SK-N-SH (cell line): ENCODE measurements at regions not wholly inside any gene's neighbourhood (a gene's known extent, or its start where the extent isn't known, plus 50 kb on each side); places are given as distances from the start of the nearest gene placed in this dataset.

Source experiments
- CTCF ChIA-PET: fragments of 300-600, 350-600 bp; formaldehyde crosslinking; extraction: SDS; loops from one replicate; lab custom pipeline; 2021; lab: Yijun Ruan, JAX
- POLR2A ChIA-PET: fragments of 350-600 bp; sonication (Branson Sonifier 250); formaldehyde crosslinking; extraction: SDS; loops from one replicate; lab custom pipeline; 2020; ENCODE audit warnings: antibody characterized with exemption, inconsistent platforms; lab: Yijun Ruan, JAX
- DNase-seq: peaks from one replicate; pipeline ENCODE4 v3.0.0; 2012
- H2AFZ ChIP-seq: fragments of 200-600 bp; sonication (generic); 2 replicates; pipeline ENCODE4 v1.8.1; 2016; ENCODE audit warnings: antibody characterized with exemption, mild to moderate bottlenecking, low read depth
- H3F3A ChIP-seq: fragments of 200-600 bp; sonication (generic); replicated peaks from 2 replicates; pipeline ENCODE3; 2016; ENCODE audit warnings: antibody characterized with exemption, mild to moderate bottlenecking; ENCODE audit not compliant: insufficient read depth
- H3K27ac ChIP-seq, 2 experiments: fragments of 200-500 bp in 1 of 2; fragments of 200-600 bp in 1 of 2; sonication (Bioruptor generic) in 1 of 2; sonication (generic), shearing (Covaris generic) in 1 of 2; 2 replicates each; pipeline versions ENCODE4 v1.5.1 to v1.6.1; 2014 to 2016; ENCODE audit warnings: low read depth in 2 of 2, inconsistent platforms in 1 of 2, low read length in 1 of 2, mild to moderate bottlenecking in 1 of 2, mixed read lengths in 1 of 2
- H3K27me3 ChIP-seq: fragments of 200-600 bp; sonication (generic), shearing (Covaris generic); 2 replicates; pipeline ENCODE4 v1.6.1; 2016; ENCODE audit warnings: mixed run types; ENCODE audit not compliant: insufficient read depth
- H3K36me3 ChIP-seq, 2 experiments: fragments of 200-500 bp in 1 of 2; fragments of 200-600 bp in 1 of 2; sonication (Bioruptor generic) in 1 of 2; sonication (generic) in 1 of 2; replicated peaks in 1 of 2; 2 replicates each; pipeline versions ENCODE3 to v1.5.1; 2014 to 2016; ENCODE audit warnings: low read length in 1 of 2, mild to moderate bottlenecking in 1 of 2; ENCODE audit not compliant: insufficient read depth in 2 of 2, control insufficient read depth in 1 of 2
- H3K4me1 ChIP-seq, 2 experiments: fragments of 200-500 bp in 1 of 2; fragments of 200-600 bp in 1 of 2; sonication (Bioruptor generic) in 1 of 2; sonication (generic), shearing (Covaris generic) in 1 of 2; 2 replicates each; pipeline versions ENCODE4 v1.5.1 to v1.6.1; 2014 to 2016; ENCODE audit warnings: low read depth in 1 of 2, low read length in 1 of 2, mixed run types in 1 of 2; ENCODE audit not compliant: insufficient read depth in 2 of 2, control insufficient read depth in 1 of 2
- H3K4me2 ChIP-seq: fragments of 200-600 bp; sonication (generic), shearing (Covaris generic); 2 replicates; pipeline ENCODE4 v1.6.1; 2017; ENCODE audit warnings: mixed run types
- H3K4me3 ChIP-seq, 2 experiments: fragments of 200-500 bp in 1 of 2; fragments of 200-600 bp in 1 of 2; sonication (Bioruptor generic) in 1 of 2; sonication (generic), shearing (Covaris generic) in 1 of 2; 2 replicates each; pipeline versions ENCODE4 v1.5.1 to v1.8.1; 2014 to 2016; ENCODE audit warnings: low read depth in 2 of 2, inconsistent platforms in 1 of 2, low read length in 1 of 2, mild to moderate bottlenecking in 1 of 2, mixed read lengths in 1 of 2, moderate library complexity in 1 of 2
- H3K79me2 ChIP-seq: fragments of 200-600 bp; sonication (generic); 2 replicates; pipeline ENCODE4 v1.8.1; 2017; ENCODE audit warnings: mild to moderate bottlenecking; ENCODE audit not compliant: insufficient read depth
- H3K9ac ChIP-seq: fragments of 200-600 bp; sonication (generic); 2 replicates; pipeline ENCODE4 v1.6.1; 2017; ENCODE audit warnings: mixed run types
- H3K9me2 ChIP-seq: fragments of 200-600 bp; sonication (generic); 2 replicates; pipeline ENCODE4 v1.6.1; 2017; ENCODE audit warnings: mixed run types
- H3K9me3 ChIP-seq: fragments of 200-600 bp; sonication (generic); 2 replicates; pipeline ENCODE4 v1.6.1; 2017; ENCODE audit warnings: mixed run types, mild to moderate bottlenecking, moderate library complexity
- H4K20me1 ChIP-seq: fragments of 200-600 bp; sonication (generic); 2 replicates; pipeline ENCODE4 v1.6.1; 2017; ENCODE audit warnings: mild to moderate bottlenecking, mixed run types; ENCODE audit not compliant: insufficient read depth
- CHD2 ChIP-seq: fragments of 150-350 bp; IDR thresholded peaks from 2 replicates; pipeline ENCODE4 v1.6.1; 2018; ENCODE audit warnings: low read length; ENCODE audit not compliant: partially characterized antibody
- EZH2phosphoT487 ChIP-seq: fragments of 200-600 bp; sonication (generic); IDR thresholded peaks from 2 replicates; pipeline ENCODE4 v1.6.1; 2017; ENCODE audit warnings: low read depth, mixed run types, mild to moderate bottlenecking, antibody characterized with exemption, moderate library complexity, borderline replicate concordance
- FOSL2 ChIP-seq: IDR thresholded peaks from 2 replicates; pipeline ENCODE4 v1.4.0; 2012; ENCODE audit warnings: low read depth, mild to moderate bottlenecking, moderate library complexity, borderline replicate concordance
- FOXJ3 ChIP-seq: sonication (generic); formaldehyde crosslinking; IDR thresholded peaks from 2 replicates; pipeline ENCODE4 v1.5.1; 2020; ENCODE audit warnings: mild to moderate bottlenecking, missing genetic modification reagents
- MXI1 ChIP-seq: IDR thresholded peaks from 2 replicates; pipeline ENCODE4 v1.6.1; 2012; ENCODE audit warnings: mild to moderate bottlenecking, low read depth, low read length, improper control_type of control experiment
- NFIC ChIP-seq: IDR thresholded peaks from 2 replicates; pipeline ENCODE4 v1.4.0; 2012; ENCODE audit warnings: borderline replicate concordance
- NRF1 ChIP-seq: IDR thresholded peaks from 2 replicates; pipeline ENCODE4 v1.6.1; 2012; ENCODE audit warnings: low read depth, mild to moderate bottlenecking, low read length
- RFX5 ChIP-seq: IDR thresholded peaks from 2 replicates; pipeline ENCODE4 v1.6.1; 2012; ENCODE audit warnings: mild to moderate bottlenecking, improper control_type of control experiment, low read length
- RXRA ChIP-seq: IDR thresholded peaks from 2 replicates; pipeline ENCODE4 v1.4.0; 2012; ENCODE audit warnings: low read depth, mild to moderate bottlenecking, borderline replicate concordance
- TEAD4 ChIP-seq: IDR thresholded peaks from 2 replicates; pipeline ENCODE4 v1.4.0; 2012; ENCODE audit warnings: mild to moderate bottlenecking, borderline replicate concordance; ENCODE audit not compliant: insufficient read depth
- WGBS: methylation state at CpG from one replicate; pipeline ENCODE4 v1.1.6; 2017; ENCODE audit warnings: low lambda C conversion rate; 5-methylcytosine and 5-hydroxymethylcytosine counted together
- TF ChIP-seq, protein P1 (sequence below): IDR thresholded peaks from 2 replicates; pipeline ENCODE4; 2012
- TF ChIP-seq, protein P2 (sequence below): IDR thresholded peaks from 2 replicates; pipeline ENCODE4 v1.4.0; 2012; ENCODE audit warnings: low read depth, borderline replicate concordance
- TF ChIP-seq, protein P3 (sequence below): IDR thresholded peaks from 2 replicates; pipeline ENCODE4 v1.4.0; 2012; ENCODE audit warnings: low read depth, borderline replicate concordance

DNA sequence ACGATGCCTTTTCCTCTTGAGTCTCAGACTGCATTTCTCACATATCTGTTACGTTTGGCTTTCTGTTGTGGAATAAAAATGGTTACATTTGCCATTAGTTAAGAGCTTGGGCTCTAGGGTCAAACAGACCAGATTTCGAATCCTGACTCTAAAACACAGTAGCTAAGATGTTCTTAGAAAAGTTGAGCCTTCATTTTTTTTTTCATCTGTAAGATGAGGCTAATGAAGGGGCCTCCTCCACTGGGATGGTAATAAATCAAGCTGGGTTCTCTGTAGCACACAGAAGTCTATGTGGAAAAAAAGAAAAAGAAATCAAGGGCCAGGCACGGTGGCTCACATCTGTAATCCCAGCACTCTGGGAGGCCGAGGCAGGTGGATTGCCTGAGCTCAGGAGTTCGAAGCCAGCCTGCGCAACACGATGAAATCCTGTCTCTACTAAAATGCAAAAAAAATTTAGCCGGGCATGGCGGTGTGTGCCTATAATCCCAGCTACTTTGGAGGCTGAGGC is 49.9 kb upstream of the CAPRIN1 start:
- Histone ChIP-seq H3K4me1 (peaks cover 6 to 26% of the 10 kb centered on the region in 2 experiments; a peak in 2 of 4 replicates), H3K27me3 (peaks cover 15% of the 10 kb centered on the region; the same call in 1 of the 2 replicates), H2AFZ (no peak overlapping the region), H3F3A (no peaks in the 10 kb centered on the region), H3K4me3 (no peak overlapping the region), H3K79me2 (no peaks in the 10 kb centered on the region), H3K9me3 (no peaks in the 10 kb centered on the region), H3K36me3 (no peaks in the 10 kb centered on the region), H3K9ac (no peak overlapping the region), H3K9me2 (no peaks in the 10 kb centered on the region), H3K4me2 (no peak overlapping the region), H3K27ac (no peak overlapping the region), H4K20me1 (no peaks in the 10 kb centered on the region)
- no peak for DNase-seq
- CTCF ChIA-PET, result interaction anchor here (0.7 to 3.2 kb wide), 4 partner anchors 14 to 173 kb away, joined by 3 to 16 read pairs (median 4); no protein-coding TSS in a partner anchor
- POLR2A ChIA-PET, result interaction anchor here (0.6 to 0.8 kb wide), 2 partner anchors 18 to 97 kb away, joined by 3 read pairs; no protein-coding TSS in a partner anchor
- WGBS, result 77% methylated on average over 10 of the region's 10 CpGs
- no peak for TF ChIP-seq FOSL2
- TF ChIP-seq TEAD4, result no peak
- TF ChIP-seq NRF1, result no peak
- no peak for TF ChIP-seq EZH2phosphoT487

DNA sequence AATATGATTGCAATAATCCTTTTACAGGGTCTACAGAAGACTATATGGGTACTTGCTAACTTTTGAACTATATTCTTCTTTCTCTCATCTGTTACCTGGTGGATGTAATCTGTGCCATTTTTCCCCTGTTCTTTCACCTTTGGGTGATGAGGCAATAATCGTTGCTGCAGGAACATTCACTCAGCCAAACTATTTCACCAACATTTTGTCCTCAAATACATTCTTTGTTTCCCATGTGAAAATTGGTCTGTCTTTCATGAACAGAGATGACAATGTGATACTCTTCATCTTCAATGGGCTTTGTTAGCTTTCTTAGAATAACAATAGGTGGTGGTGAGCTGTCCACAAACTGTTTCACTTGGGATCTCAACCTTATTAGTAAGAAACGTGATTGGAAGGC is 52.1 kb upstream of the CAPRIN1 start:
- no peak for DNase-seq
- Histone ChIP-seq H3K27me3 (peaks cover 7% of the 10 kb centered on the region; the same call in 1 of the 2 replicates), H2AFZ (no peak overlapping the region), H3K9me2 (no peaks in the 10 kb centered on the region), H4K20me1 (no peaks in the 10 kb centered on the region), H3K9ac (no peak overlapping the region), H3K27ac (no peak overlapping the region), H3K79me2 (no peaks in the 10 kb centered on the region), H3K36me3 (no peaks in the 10 kb centered on the region), H3K4me3 (no peak overlapping the region), H3K4me2 (no peak overlapping the region), H3K9me3 (no peaks in the 10 kb centered on the region), H3F3A (no peaks in the 10 kb centered on the region), H3K4me1 (peaks cover 6 to 30% of the 10 kb centered on the region in 2 experiments; a peak in 2 of 4 replicates)
- TF ChIP-seq NRF1 (no peak), FOSL2 (no peak), CHD2 (no peak), FOXJ3 (CRISPR knock-in tag) (no peak), RFX5 (no peak), MXI1 (no peak), NFIC (no peak), RXRA (no peak)
- TF ChIP-seq, protein P1, sequence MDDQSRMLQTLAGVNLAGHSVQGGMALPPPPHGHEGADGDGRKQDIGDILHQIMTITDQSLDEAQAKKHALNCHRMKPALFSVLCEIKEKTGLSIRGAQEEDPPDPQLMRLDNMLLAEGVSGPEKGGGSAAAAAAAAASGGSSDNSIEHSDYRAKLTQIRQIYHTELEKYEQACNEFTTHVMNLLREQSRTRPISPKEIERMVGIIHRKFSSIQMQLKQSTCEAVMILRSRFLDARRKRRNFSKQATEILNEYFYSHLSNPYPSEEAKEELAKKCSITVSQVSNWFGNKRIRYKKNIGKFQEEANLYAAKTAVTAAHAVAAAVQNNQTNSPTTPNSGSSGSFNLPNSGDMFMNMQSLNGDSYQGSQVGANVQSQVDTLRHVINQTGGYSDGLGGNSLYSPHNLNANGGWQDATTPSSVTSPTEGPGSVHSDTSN, result no peak
- TF ChIP-seq, protein P2, sequence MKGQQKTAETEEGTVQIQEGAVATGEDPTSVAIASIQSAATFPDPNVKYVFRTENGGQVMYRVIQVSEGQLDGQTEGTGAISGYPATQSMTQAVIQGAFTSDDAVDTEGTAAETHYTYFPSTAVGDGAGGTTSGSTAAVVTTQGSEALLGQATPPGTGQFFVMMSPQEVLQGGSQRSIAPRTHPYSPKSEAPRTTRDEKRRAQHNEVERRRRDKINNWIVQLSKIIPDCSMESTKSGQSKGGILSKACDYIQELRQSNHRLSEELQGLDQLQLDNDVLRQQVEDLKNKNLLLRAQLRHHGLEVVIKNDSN, result no peak
- TF ChIP-seq, protein P3, sequence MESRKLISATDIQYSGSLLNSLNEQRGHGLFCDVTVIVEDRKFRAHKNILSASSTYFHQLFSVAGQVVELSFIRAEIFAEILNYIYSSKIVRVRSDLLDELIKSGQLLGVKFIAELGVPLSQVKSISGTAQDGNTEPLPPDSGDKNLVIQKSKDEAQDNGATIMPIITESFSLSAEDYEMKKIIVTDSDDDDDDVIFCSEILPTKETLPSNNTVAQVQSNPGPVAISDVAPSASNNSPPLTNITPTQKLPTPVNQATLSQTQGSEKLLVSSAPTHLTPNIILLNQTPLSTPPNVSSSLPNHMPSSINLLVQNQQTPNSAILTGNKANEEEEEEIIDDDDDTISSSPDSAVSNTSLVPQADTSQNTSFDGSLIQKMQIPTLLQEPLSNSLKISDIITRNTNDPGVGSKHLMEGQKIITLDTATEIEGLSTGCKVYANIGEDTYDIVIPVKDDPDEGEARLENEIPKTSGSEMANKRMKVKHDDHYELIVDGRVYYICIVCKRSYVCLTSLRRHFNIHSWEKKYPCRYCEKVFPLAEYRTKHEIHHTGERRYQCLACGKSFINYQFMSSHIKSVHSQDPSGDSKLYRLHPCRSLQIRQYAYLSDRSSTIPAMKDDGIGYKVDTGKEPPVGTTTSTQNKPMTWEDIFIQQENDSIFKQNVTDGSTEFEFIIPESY, result no peak
- POLR2A ChIA-PET, result no interaction called here
- CTCF ChIA-PET, result interaction anchor here (3.2 to 3.3 kb wide), 2 partner anchors 12 to 493 kb away, joined by 16 to 19 read pairs; no protein-coding TSS in a partner anchor
- 24% methylated on average over 2 of the region's 2 CpGs for WGBS
